Fibroblast of lung (primary cell): ENCODE measurements at regions not wholly inside any gene's neighbourhood (a gene's known extent, or its start where the extent isn't known, plus 50 kb on each side); places are given as distances from the start of the nearest gene placed in this dataset.

ENCODE experiments used
- DNase-seq, 2 donors: peaks; one replicate each; pipeline versions ENCODE4 v3.0.0 to v3.0.0-alpha.2; 2010; ENCODE audit warnings: low read depth in 2 of 2
- H2AFZ ChIP-seq: 2 replicates; pipeline ENCODE4 v1.5.1; 2012; ENCODE audit warnings: low read length, control low read depth, inconsistent platforms
- H3K27ac ChIP-seq: 2 replicates; pipeline ENCODE4 v1.5.1; 2011; ENCODE audit warnings: low read length, control low read depth; ENCODE audit not compliant: insufficient read depth
- H3K27me3 ChIP-seq: 2 replicates; pipeline ENCODE4 v1.5.1; 2011; ENCODE audit warnings: mild to moderate bottlenecking, low read length; ENCODE audit not compliant: control insufficient read depth, insufficient read depth
- H3K36me3 ChIP-seq: 2 replicates; pipeline ENCODE4 v1.5.1; 2011; ENCODE audit warnings: low read length; ENCODE audit not compliant: control insufficient read depth, insufficient read depth
- H3K4me1 ChIP-seq: 2 replicates; pipeline ENCODE4 v1.5.1; 2011; ENCODE audit warnings: low read length; ENCODE audit not compliant: control insufficient read depth, insufficient read depth; ENCODE audit errors: extremely low read depth
- H3K4me2 ChIP-seq: 2 replicates; pipeline ENCODE4 v1.5.1; 2011; ENCODE audit warnings: low read length, control low read depth; ENCODE audit not compliant: insufficient read depth; ENCODE audit errors: extremely low read depth
- H3K4me3 ChIP-seq, 4 experiments: fragments of 200-600 bp in 1 of 4; sonication (generic) in 1 of 4; replicated peaks in 1 of 4; 2 replicates each; pipeline ENCODE4 v1.5.1; 2011 to 2016; ENCODE audit warnings: low read length in 4 of 4, low read depth in 3 of 4, mild to moderate bottlenecking in 3 of 4, control low read depth in 2 of 4, inconsistent platforms in 1 of 4, mixed read lengths in 1 of 4; ENCODE audit not compliant: insufficient read depth in 1 of 4; ENCODE audit errors: control extremely low read depth in 1 of 4
- H3K79me2 ChIP-seq: 2 replicates; pipeline ENCODE4 v1.5.1; 2012; ENCODE audit warnings: mild to moderate bottlenecking, low read length, inconsistent platforms; ENCODE audit not compliant: control insufficient read depth, insufficient read depth
- H3K9ac ChIP-seq: 2 replicates; pipeline ENCODE4 v1.5.1; 2011; ENCODE audit warnings: mild to moderate bottlenecking, low read length, control low read depth; ENCODE audit not compliant: insufficient read depth
- H3K9me3 ChIP-seq: 2 replicates; pipeline ENCODE4 v1.5.1; 2012; ENCODE audit warnings: low read depth, low read length; ENCODE audit not compliant: control insufficient read depth, insufficient read depth
- H4K20me1 ChIP-seq: 2 replicates; pipeline ENCODE4 v1.5.1; 2011; ENCODE audit warnings: low read length; ENCODE audit not compliant: control insufficient read depth, insufficient read depth; ENCODE audit errors: extremely low read depth
- CTCF ChIP-seq, 2 donors: IDR thresholded peaks in 1 of 2; conservative IDR thresholded peaks in 1 of 2; 1 replicate in 1 of 2; 2 replicates in 1 of 2; pipeline ENCODE4 v1.5.1; 2011 to 2012; ENCODE audit warnings: low read length in 2 of 2, control low read depth in 1 of 2, inconsistent platforms in 1 of 2, low read depth in 1 of 2, mild to moderate bottlenecking in 1 of 2
- EZH2 ChIP-seq: IDR thresholded peaks from 2 replicates; pipeline ENCODE4 v1.5.1; 2012; ENCODE audit warnings: low read length, control low read depth, mild to moderate bottlenecking; ENCODE audit errors: missing control alignments

GRCh38 chr17:71032746-71033273, 863.5 kb downstream of the KCNJ2 start:
- H3K27me3 ChIP-seq = no peaks in the 10 kb centered on the region
- no peak for DNase-seq
- no peaks in the 10 kb centered on the region for H4K20me1 ChIP-seq
- no peaks in the 10 kb centered on the region for H3K4me1 ChIP-seq
- H2AFZ ChIP-seq = no peak overlapping the region
- H3K4me2 ChIP-seq = no peak overlapping the region
- H3K9ac ChIP-seq = no peak overlapping the region
- H3K36me3 ChIP-seq = no peaks in the 10 kb centered on the region
- TF ChIP-seq CTCF (conservative IDR thresholded peaks at IDR 0.05 in 1 of 2, IDR thresholded peaks at IDR 0.05 in 1 of 2; ENCODE audit: low read depth in 1 of 2, low read length in 2 of 2) = no peak
- TF ChIP-seq EZH2 = no peak
- H3K27ac ChIP-seq = no peak overlapping the region
- no peaks in the 10 kb centered on the region for H3K79me2 ChIP-seq
- no peak overlapping the region for H3K4me3 ChIP-seq
- no peaks in the 10 kb centered on the region for H3K9me3 ChIP-seq

- no peaks in the 10 kb centered on the region for H3K9me3 ChIP-seq
- H3K4me1 ChIP-seq = no peaks in the 10 kb centered on the region
- H3K79me2 ChIP-seq = no peaks in the 10 kb centered on the region
- H3K27ac ChIP-seq = no peak overlapping the region
- H3K4me2 ChIP-seq = no peak overlapping the region
- no peaks in the 10 kb centered on the region for H4K20me1 ChIP-seq
- DNase-seq = no peak
- TF ChIP-seq EZH2 (no peak), CTCF (conservative IDR thresholded peaks at IDR 0.05 in 1 of 2, IDR thresholded peaks at IDR 0.05 in 1 of 2; ENCODE audit: low read depth in 1 of 2, low read length in 2 of 2) (no peak)
- no peak overlapping the region for H3K4me3 ChIP-seq
- H3K27me3 ChIP-seq = no peaks in the 10 kb centered on the region
- H3K9ac ChIP-seq = no peak overlapping the region
- H3K36me3 ChIP-seq = no peaks in the 10 kb centered on the region
- no peak overlapping the region for H2AFZ ChIP-seq
These were observed 864.0 kb downstream of the KCNJ2 start for GRCh38 chr17:71033336-71033735.

- no peaks in the 10 kb centered on the region for H4K20me1 ChIP-seq
- H3K27ac ChIP-seq = no peak overlapping the region
- no peaks in the 10 kb centered on the region for H3K4me1 ChIP-seq
- no peaks in the 10 kb centered on the region for H3K36me3 ChIP-seq
- H3K9me3 ChIP-seq = no peaks in the 10 kb centered on the region
- no peak overlapping the region for H3K4me3 ChIP-seq
- no peak for DNase-seq
- H3K79me2 ChIP-seq = no peaks in the 10 kb centered on the region
- H3K9ac ChIP-seq = no peak overlapping the region
- TF ChIP-seq EZH2 = no peak
- no peak for TF ChIP-seq CTCF (conservative IDR thresholded peaks at IDR 0.05 in 1 of 2, IDR thresholded peaks at IDR 0.05 in 1 of 2; ENCODE audit: low read depth in 1 of 2, low read length in 2 of 2)
- no peak overlapping the region for H2AFZ ChIP-seq
- H3K27me3 ChIP-seq = no peaks in the 10 kb centered on the region
- H3K4me2 ChIP-seq = no peak overlapping the region
These were observed 865.9 kb downstream of the KCNJ2 start for GRCh38 chr17:71035226-71035625.
